ENCODE measurements at regions not wholly inside any gene's neighbourhood (a gene's known extent, or its start where the extent isn't known, plus 50 kb on each side); places are given as distances from the start of the nearest gene placed in this dataset.

DNA sequence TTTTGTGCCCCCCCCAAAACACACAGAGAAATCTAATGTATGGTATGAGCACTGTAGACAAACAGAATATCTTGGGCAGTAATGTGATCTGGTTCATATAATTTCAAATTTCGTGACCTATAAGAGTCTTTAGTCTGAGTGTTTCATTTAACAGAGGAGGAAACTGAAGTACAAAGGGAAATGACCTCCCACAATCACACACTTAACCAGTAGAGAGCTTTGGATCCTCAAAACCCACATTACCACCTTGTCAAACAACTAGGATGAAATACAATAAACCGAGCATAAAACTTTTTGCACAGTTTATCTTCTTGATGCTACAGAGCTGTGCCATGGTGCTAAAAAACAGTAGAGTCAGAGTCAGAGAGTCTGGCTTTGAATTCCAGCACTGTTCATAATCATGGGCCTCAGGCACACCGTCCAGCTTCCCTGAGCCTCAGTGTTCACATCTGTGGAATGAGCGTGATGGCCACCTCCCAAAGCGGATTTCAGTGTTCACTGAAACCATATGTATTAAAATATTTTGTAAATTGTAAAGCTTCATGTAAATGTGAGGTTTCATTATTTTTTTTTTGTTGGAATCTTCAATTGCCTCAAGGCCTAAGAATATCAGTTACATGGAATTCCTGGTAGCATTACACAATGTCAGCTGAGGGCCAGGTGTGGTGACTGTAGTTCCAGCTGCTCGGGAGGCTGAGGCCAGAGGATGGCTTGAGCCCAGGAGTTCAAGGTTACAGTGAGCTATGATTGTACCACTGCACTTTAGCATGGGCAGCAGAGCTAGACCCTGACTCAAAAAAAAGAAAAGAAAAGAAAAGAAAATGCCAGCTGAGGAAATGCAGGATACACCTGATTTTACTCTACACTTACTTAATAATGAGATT lies 126.4 kb upstream of the FRY start (continued):
- TF ChIP-seq, protein P1, sequence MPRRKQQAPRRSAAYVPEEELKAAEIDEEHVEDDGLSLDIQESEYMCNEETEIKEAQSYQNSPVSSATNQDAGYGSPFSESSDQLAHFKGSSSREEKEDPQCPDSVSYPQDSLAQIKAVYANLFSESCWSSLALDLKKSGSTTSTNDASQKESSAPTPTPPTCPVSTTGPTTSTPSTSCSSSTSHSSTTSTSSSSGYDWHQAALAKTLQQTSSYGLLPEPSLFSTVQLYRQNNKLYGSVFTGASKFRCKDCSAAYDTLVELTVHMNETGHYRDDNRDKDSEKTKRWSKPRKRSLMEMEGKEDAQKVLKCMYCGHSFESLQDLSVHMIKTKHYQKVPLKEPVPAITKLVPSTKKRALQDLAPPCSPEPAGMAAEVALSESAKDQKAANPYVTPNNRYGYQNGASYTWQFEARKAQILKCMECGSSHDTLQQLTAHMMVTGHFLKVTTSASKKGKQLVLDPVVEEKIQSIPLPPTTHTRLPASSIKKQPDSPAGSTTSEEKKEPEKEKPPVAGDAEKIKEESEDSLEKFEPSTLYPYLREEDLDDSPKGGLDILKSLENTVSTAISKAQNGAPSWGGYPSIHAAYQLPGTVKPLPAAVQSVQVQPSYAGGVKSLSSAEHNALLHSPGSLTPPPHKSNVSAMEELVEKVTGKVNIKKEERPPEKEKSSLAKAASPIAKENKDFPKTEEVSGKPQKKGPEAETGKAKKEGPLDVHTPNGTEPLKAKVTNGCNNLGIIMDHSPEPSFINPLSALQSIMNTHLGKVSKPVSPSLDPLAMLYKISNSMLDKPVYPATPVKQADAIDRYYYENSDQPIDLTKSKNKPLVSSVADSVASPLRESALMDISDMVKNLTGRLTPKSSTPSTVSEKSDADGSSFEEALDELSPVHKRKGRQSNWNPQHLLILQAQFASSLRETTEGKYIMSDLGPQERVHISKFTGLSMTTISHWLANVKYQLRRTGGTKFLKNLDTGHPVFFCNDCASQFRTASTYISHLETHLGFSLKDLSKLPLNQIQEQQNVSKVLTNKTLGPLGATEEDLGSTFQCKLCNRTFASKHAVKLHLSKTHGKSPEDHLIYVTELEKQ (tag by site-specific recombination; IDR thresholded peaks at IDR 0.05; ENCODE audit: borderline replicate concordance): no peak
- TF ChIP-seq ZNF677 (tag by site-specific recombination; IDR thresholded peaks at IDR 0.05): no peak
- no peak for TF ChIP-seq ZNF426 (tag by site-specific recombination; IDR thresholded peaks at IDR 0.05)
- no peak for TF ChIP-seq FEZF1 (tag by site-specific recombination; IDR thresholded peaks at IDR 0.05)
- no peak for TF ChIP-seq OSR2 (tag by site-specific recombination; IDR thresholded peaks at IDR 0.05)
- no peak for TF ChIP-seq ZNF239 (tag by site-specific recombination; IDR thresholded peaks at IDR 0.05)
- TF ChIP-seq, protein P2, sequence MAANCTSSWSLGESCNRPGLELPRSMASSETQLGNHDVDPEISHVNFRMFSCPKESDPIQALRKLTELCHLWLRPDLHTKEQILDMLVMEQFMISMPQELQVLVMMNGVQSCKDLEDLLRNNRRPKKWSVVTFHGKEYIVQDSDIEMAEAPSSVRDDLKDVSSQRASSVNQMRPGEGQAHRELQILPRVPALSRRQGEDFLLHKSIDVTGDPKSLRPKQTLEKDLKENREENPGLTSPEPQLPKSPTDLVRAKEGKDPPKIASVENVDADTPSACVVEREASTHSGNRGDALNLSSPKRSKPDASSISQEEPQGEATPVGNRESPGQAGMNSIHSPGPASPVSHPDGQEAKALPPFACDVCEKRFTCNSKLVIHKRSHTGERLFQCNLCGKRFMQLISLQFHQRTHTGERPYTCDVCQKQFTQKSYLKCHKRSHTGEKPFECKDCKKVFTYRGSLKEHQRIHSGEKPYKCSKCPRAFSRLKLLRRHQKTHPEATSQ (tag by site-specific recombination; IDR thresholded peaks at IDR 0.05): no peak

DNA sequence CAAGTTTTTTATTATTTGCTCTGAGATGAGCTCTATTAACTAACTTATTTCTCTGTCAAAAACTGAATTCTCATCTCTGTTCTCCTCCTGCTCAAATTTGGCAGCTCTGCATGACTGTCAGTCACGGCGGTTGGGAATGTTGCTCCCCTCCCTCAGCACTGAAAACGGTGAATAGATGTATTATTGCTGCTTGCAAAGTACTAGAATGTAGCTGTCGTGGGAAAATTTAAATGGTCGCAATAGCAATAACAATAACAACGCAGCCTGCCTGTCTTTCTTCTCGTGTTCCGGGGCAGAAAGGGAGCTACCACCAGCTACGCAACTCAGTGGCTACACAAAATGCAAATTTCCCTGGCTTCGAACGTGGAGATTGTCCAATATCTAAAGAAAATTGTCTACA lies 125.6 kb upstream of the FRY start:
- ChIA-PET POLR2A (no interaction called here), CTCF (no interaction called here)
- Histone ChIP-seq H3K36me3 (ENCODE audit: control insufficient read depth in 2 of 2, insufficient read depth in 1 of 2, low read length in 2 of 2) (no peaks in the 10 kb centered on the region), H3K9me3 (ENCODE audit: control insufficient read depth, insufficient read depth, low read depth, low read length) (no peaks in the 10 kb centered on the region), H3K4me1 (ENCODE audit: control insufficient read depth, insufficient read depth, low read length) (no peaks in the 10 kb centered on the region), H3K27ac (ENCODE audit: extremely low read depth, low read depth, low read length) (no peak overlapping the region), H3K4me3 (ENCODE audit: low read depth, low read length) (no peak overlapping the region)
- TF ChIP-seq ZNF404 (tag by site-specific recombination; IDR thresholded peaks at IDR 0.05) (no peak), ZNF830 (tag by site-specific recombination; IDR thresholded peaks at IDR 0.05; ENCODE audit: low read depth) (no peak)

DNA sequence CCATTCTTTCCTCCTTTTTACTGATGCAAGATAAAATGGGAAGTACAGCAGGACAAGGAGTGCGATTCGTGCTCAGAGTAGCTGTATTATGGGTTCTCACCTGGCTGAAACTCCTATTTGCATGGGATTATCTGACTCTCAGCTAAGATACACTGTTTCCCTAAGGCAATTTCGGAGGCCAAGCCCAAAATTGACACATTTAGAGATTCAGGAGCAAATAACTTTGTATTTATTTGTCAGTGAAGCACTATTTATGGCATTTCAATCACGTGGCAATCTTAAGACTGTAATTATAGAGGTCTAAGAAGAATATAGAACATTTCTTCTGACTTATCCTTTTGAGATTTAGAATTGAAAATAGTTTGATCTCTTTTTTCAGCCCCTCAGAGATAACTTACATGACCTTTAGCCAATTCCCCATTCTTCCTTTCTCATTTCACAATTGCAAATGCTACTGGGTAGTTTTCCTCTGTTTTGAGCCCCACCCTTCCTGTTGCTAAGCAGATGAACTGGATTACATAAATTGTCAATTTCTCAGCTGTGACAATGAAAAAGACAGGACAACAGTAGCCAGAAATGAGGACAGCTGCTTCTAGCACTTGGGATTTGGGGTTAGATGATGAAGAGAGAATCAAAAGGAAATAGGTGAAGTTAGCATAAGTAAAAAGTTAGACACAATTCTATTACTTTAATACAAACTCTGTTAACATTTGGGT lies 122.7 kb upstream of the FRY start:
- Histone ChIP-seq H3K27ac (ENCODE audit: extremely low read depth, low read depth, low read length) (no peak overlapping the region), H3K4me3 (ENCODE audit: low read depth, low read length) (no peak overlapping the region), H3K4me1 (ENCODE audit: control insufficient read depth, insufficient read depth, low read length) (no peaks in the 10 kb centered on the region), H3K36me3 (ENCODE audit: control insufficient read depth in 2 of 2, insufficient read depth in 1 of 2, low read length in 2 of 2) (no peaks in the 10 kb centered on the region), H3K9me3 (ENCODE audit: control insufficient read depth, insufficient read depth, low read depth, low read length) (no peaks in the 10 kb centered on the region)
- ChIA-PET POLR2A (no interaction called here), CTCF (interaction anchor here (0.5 to 2.9 kb wide), 21 partner anchors 10 to 672 kb away, joined by 3 to 22 read pairs (median 4); partner anchors contain the start of genes BRCA2 and ZAR1L)
- no peak for TF ChIP-seq ZNF626 (tag by site-specific recombination; IDR thresholded peaks at IDR 0.05)
- TF ChIP-seq, protein P3, sequence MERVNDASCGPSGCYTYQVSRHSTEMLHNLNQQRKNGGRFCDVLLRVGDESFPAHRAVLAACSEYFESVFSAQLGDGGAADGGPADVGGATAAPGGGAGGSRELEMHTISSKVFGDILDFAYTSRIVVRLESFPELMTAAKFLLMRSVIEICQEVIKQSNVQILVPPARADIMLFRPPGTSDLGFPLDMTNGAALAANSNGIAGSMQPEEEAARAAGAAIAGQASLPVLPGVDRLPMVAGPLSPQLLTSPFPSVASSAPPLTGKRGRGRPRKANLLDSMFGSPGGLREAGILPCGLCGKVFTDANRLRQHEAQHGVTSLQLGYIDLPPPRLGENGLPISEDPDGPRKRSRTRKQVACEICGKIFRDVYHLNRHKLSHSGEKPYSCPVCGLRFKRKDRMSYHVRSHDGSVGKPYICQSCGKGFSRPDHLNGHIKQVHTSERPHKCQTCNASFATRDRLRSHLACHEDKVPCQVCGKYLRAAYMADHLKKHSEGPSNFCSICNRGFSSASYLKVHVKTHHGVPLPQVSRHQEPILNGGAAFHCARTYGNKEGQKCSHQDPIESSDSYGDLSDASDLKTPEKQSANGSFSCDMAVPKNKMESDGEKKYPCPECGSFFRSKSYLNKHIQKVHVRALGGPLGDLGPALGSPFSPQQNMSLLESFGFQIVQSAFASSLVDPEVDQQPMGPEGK (tag by site-specific recombination; IDR thresholded peaks at IDR 0.05): no peak
- no peak for TF ChIP-seq ZNF423 (tag by site-specific recombination; IDR thresholded peaks at IDR 0.05)
- no peak for TF ChIP-seq TRIM28 (IDR thresholded peaks at IDR 0.05; ENCODE audit: borderline replicate concordance, low read length)
- TF ChIP-seq, protein P4, sequence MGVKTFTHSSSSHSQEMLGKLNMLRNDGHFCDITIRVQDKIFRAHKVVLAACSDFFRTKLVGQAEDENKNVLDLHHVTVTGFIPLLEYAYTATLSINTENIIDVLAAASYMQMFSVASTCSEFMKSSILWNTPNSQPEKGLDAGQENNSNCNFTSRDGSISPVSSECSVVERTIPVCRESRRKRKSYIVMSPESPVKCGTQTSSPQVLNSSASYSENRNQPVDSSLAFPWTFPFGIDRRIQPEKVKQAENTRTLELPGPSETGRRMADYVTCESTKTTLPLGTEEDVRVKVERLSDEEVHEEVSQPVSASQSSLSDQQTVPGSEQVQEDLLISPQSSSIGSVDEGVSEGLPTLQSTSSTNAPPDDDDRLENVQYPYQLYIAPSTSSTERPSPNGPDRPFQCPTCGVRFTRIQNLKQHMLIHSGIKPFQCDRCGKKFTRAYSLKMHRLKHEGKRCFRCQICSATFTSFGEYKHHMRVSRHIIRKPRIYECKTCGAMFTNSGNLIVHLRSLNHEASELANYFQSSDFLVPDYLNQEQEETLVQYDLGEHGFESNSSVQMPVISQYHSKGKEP (tag by site-specific recombination; IDR thresholded peaks at IDR 0.05): no peak
- no peak for TF ChIP-seq ZBTB8A (tag by site-specific recombination; IDR thresholded peaks at IDR 0.05)
- TF ChIP-seq KLF10 (tag by site-specific recombination; IDR thresholded peaks at IDR 0.05): no peak
- TF ChIP-seq GLI2 (tag by site-specific recombination; IDR thresholded peaks at IDR 0.05; ENCODE audit: borderline replicate concordance, low read depth): no peak
- TF ChIP-seq ZBTB17 (tag by site-specific recombination; IDR thresholded peaks at IDR 0.05): no peak
- no peak for TF ChIP-seq ZNF221 (tag by site-specific recombination; IDR thresholded peaks at IDR 0.05; ENCODE audit: borderline replicate concordance)
- no peak for TF ChIP-seq ZNF24 (tag by site-specific recombination; IDR thresholded peaks at IDR 0.05)
- no peak for TF ChIP-seq ZNF121 (tag by site-specific recombination; IDR thresholded peaks at IDR 0.05)
- TF ChIP-seq, protein P5, sequence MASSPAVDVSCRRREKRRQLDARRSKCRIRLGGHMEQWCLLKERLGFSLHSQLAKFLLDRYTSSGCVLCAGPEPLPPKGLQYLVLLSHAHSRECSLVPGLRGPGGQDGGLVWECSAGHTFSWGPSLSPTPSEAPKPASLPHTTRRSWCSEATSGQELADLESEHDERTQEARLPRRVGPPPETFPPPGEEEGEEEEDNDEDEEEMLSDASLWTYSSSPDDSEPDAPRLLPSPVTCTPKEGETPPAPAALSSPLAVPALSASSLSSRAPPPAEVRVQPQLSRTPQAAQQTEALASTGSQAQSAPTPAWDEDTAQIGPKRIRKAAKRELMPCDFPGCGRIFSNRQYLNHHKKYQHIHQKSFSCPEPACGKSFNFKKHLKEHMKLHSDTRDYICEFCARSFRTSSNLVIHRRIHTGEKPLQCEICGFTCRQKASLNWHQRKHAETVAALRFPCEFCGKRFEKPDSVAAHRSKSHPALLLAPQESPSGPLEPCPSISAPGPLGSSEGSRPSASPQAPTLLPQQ (tag by site-specific recombination; IDR thresholded peaks at IDR 0.05): no peak
